ENCODE measurements at regions not wholly inside any gene's neighbourhood (a gene's known extent, or its start where the extent isn't known, plus 50 kb on each side); places are given as distances from the start of the nearest gene placed in this dataset.
A peak's percentile ranks its signal among the peaks of the same experiment; 100 is the strongest.

GRCh38 chr15:69587723-69588426 lies 135.3 kb downstream of the RPLP1 start:
- DNase-seq (ENCODE audit: low read depth) = no peak
- in situ Hi-C loops (cut with HindIII; ENCODE audit: low pct_unique_long_range_greater_than_20kb, low sequenced_read_pairs) = no loop called here

GRCh38 chr15:69590201-69590710 lies 137.6 kb downstream of the RPLP1 start:
- no peak for DNase-seq (ENCODE audit: low read depth)
- in situ Hi-C loops (cut with HindIII; ENCODE audit: low pct_unique_long_range_greater_than_20kb, low sequenced_read_pairs) = no loop called here

- in situ Hi-C loops (cut with HindIII; ENCODE audit: low pct_unique_long_range_greater_than_20kb, low sequenced_read_pairs) = no loop called here
- no peak for DNase-seq (ENCODE audit: low read depth)
These were observed 138.4 kb downstream of the RPLP1 start for GRCh38 chr15:69590932-69591524.

GRCh38 chr15:69591905-69592508 lies 139.4 kb downstream of the RPLP1 start:
- in situ Hi-C loops (cut with HindIII; ENCODE audit: low pct_unique_long_range_greater_than_20kb, low sequenced_read_pairs) = no loop called here
- peak; percentile 60 for DNase-seq (ENCODE audit: low read depth)

- no peak for DNase-seq (ENCODE audit: low read depth)
- in situ Hi-C loops (cut with HindIII; ENCODE audit: low pct_unique_long_range_greater_than_20kb, low sequenced_read_pairs) = no loop called here
These were observed 140.3 kb downstream of the RPLP1 start for GRCh38 chr15:69592954-69593353.

GRCh38 chr15:69593488-69593887 lies 140.9 kb downstream of the RPLP1 start:
- no peak for DNase-seq (ENCODE audit: low read depth)
- in situ Hi-C loops (cut with HindIII; ENCODE audit: low pct_unique_long_range_greater_than_20kb, low sequenced_read_pairs) = no loop called here

- in situ Hi-C loops (cut with HindIII; ENCODE audit: low pct_unique_long_range_greater_than_20kb, low sequenced_read_pairs) = no loop called here
- DNase-seq (ENCODE audit: low read depth) = peak; percentile 71
These were observed 141.7 kb downstream of the RPLP1 start for GRCh38 chr15:69593981-69594966.

GRCh38 chr15:69595009-69595791 lies 142.6 kb downstream of the RPLP1 start:
- in situ Hi-C loops (cut with HindIII; ENCODE audit: low pct_unique_long_range_greater_than_20kb, low sequenced_read_pairs) = no loop called here
- peak; percentile 59 for DNase-seq (ENCODE audit: low read depth)

- DNase-seq (ENCODE audit: low read depth) = no peak
- in situ Hi-C loops (cut with HindIII; ENCODE audit: low pct_unique_long_range_greater_than_20kb, low sequenced_read_pairs) = no loop called here
These were observed 144.5 kb downstream of the RPLP1 start for GRCh38 chr15:69597061-69597592.

GRCh38 chr15:69599271-69599670 lies 146.7 kb downstream of the RPLP1 start:
- no peak for DNase-seq (ENCODE audit: low read depth)
- in situ Hi-C loops (cut with HindIII; ENCODE audit: low pct_unique_long_range_greater_than_20kb, low sequenced_read_pairs) = no loop called here

GRCh38 chr15:69600556-69601085 lies 148.0 kb downstream of the RPLP1 start:
- no peak for DNase-seq (ENCODE audit: low read depth)
- in situ Hi-C loops (cut with HindIII; ENCODE audit: low pct_unique_long_range_greater_than_20kb, low sequenced_read_pairs) = no loop called here

GRCh38 chr15:69601711-69602504 lies 149.3 kb downstream of the RPLP1 start:
- in situ Hi-C loops (cut with HindIII; ENCODE audit: low pct_unique_long_range_greater_than_20kb, low sequenced_read_pairs) = no loop called here
- DNase-seq (ENCODE audit: low read depth) = no peak

- DNase-seq (ENCODE audit: low read depth) = no peak
- in situ Hi-C loops (cut with HindIII; ENCODE audit: low pct_unique_long_range_greater_than_20kb, low sequenced_read_pairs) = no loop called here
These were observed 150.3 kb downstream of the RPLP1 start for GRCh38 chr15:69602921-69603320.

GRCh38 chr15:69603369-69604071 lies 150.9 kb downstream of the RPLP1 start:
- in situ Hi-C loops (cut with HindIII; ENCODE audit: low pct_unique_long_range_greater_than_20kb, low sequenced_read_pairs) = no loop called here

GRCh38 chr15:69604072-69604411 lies 151.4 kb downstream of the RPLP1 start:
- in situ Hi-C loops (cut with HindIII; ENCODE audit: low pct_unique_long_range_greater_than_20kb, low sequenced_read_pairs) = no loop called here
- DNase-seq (ENCODE audit: low read depth) = no peak

More at GRCh38 chr15:69603369-69604071, 150.9 kb downstream of the RPLP1 start:
- DNase-seq (ENCODE audit: low read depth) = no peak

GRCh38 chr15:69606144-69606543 lies 153.5 kb downstream of the RPLP1 start:
- in situ Hi-C loops (cut with HindIII; ENCODE audit: low pct_unique_long_range_greater_than_20kb, low sequenced_read_pairs) = no loop called here
- no peak for DNase-seq (ENCODE audit: low read depth)

Data from Caki2 (cell line).